Lower lobe of right lung (tissue), 2 donors: ENCODE measurements at regions not wholly inside any gene's neighbourhood (a gene's known extent, or its start where the extent isn't known, plus 50 kb on each side); places are given as distances from the start of the nearest gene placed in this dataset.
"Not testable (repeated sequence)": the region's sequence is repeated elsewhere in the genome, so short reads cannot be mapped to it uniquely, and the experiment has no call there.

Experiments used
- ATAC-seq, 2 donors: fragments of 200-7000 bp; cut with Tn5 transposase; one replicate each; pipeline ENCODE4 v1.9.1; 2020 to 2022; ENCODE audit warnings: mild to moderate bottlenecking in 2 of 2, moderate library complexity in 2 of 2
- DNase-seq: peaks from one replicate; pipeline ENCODE4 v3.0.0-alpha.2; 2020
- H3K27ac ChIP-seq: fragments of 200-600 bp; one replicate; pipeline ENCODE4 v1.8.0; 2022
- H3K27me3 ChIP-seq: fragments of 200-600 bp; one replicate; pipeline ENCODE4 v1.8.0; 2022; ENCODE audit warnings: low read depth
- H3K36me3 ChIP-seq: fragments of 200-600 bp; one replicate; pipeline ENCODE4 v1.8.0; 2022; ENCODE audit warnings: mild to moderate bottlenecking
- H3K4me1 ChIP-seq: fragments of 200-600 bp; one replicate; pipeline ENCODE4 v1.8.0; 2022
- H3K4me3 ChIP-seq: fragments of 200-600 bp; one replicate; pipeline ENCODE4 v1.8.0; 2022; ENCODE audit warnings: mild to moderate bottlenecking
- H3K9me3 ChIP-seq: fragments of 200-600 bp; one replicate; pipeline ENCODE4 v1.8.0; 2022
- intact Hi-C: fragments of 100-400 bp; cut with DNase I; formaldehyde crosslinking; loops from one replicate; pipeline ENCODE4 v1.11.0; 2022
- TF ChIP-seq, protein P1 (sequence below): fragments of 200-600 bp; IDR thresholded peaks from one replicate; pipeline ENCODE4 v1.8.0; 2022; ENCODE audit warnings: antibody characterized with exemption, mild to moderate bottlenecking
- donor health status: DM: no; HTN: yes; CAD: no; lungs with severe emphysema.

DNA sequence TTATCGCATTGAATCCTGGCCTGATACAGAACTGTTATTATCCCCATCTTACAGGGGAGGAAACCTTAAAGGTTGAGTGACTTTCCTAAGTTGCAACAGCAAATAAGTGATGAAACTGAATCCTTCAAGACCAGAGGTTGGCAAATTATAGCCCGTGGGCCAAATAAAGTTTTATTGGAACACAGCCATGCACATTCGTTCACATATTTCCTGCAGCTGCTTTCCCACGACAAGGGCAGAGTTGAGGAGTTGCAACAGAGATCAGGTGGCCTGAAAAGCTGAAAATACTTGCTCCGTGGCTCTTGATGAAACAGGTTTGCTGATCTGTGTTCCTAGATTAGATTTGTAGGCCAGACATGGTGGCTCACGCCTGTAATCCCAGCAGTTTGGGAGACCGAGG lies 126.7 kb downstream of the PHETA1 start:
- no peaks in the 10 kb centered on the region for H3K36me3 ChIP-seq
- H3K9me3 ChIP-seq, result peaks cover 5% of the 10 kb centered on the region
- H3K27ac ChIP-seq, result no peak overlapping the region
- intact Hi-C loops, result no loop called here
- ATAC-seq, result no peak
- no peak overlapping the region for H3K4me3 ChIP-seq
- TF ChIP-seq, protein P1, sequence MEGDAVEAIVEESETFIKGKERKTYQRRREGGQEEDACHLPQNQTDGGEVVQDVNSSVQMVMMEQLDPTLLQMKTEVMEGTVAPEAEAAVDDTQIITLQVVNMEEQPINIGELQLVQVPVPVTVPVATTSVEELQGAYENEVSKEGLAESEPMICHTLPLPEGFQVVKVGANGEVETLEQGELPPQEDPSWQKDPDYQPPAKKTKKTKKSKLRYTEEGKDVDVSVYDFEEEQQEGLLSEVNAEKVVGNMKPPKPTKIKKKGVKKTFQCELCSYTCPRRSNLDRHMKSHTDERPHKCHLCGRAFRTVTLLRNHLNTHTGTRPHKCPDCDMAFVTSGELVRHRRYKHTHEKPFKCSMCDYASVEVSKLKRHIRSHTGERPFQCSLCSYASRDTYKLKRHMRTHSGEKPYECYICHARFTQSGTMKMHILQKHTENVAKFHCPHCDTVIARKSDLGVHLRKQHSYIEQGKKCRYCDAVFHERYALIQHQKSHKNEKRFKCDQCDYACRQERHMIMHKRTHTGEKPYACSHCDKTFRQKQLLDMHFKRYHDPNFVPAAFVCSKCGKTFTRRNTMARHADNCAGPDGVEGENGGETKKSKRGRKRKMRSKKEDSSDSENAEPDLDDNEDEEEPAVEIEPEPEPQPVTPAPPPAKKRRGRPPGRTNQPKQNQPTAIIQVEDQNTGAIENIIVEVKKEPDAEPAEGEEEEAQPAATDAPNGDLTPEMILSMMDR, result no peak
- no peak for DNase-seq
- peaks cover 7% of the 10 kb centered on the region for H3K27me3 ChIP-seq
- H3K4me1 ChIP-seq, result no peaks in the 10 kb centered on the region

DNA sequence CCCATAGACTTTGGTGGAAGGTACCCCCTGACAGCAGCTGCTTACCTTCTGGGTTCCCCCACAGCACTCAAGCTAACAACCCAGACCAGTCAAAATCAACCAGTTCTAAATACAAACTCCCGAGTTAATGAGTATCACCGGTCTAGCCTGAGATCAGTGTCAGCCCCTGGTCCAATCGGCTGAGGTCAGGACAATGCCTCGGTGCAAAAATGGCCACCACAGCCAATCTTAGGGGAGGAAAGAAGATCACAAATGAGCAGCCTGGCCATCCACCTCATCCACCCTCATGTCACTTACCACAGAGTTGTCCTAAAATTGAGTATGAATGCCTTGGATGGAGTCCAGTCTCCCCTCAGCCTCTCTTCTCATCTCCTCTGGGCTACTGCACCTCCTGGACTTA lies 128.5 kb downstream of the PHETA1 start:
- H3K4me3 ChIP-seq, result no peak overlapping the region
- no peak for ATAC-seq

DNA sequence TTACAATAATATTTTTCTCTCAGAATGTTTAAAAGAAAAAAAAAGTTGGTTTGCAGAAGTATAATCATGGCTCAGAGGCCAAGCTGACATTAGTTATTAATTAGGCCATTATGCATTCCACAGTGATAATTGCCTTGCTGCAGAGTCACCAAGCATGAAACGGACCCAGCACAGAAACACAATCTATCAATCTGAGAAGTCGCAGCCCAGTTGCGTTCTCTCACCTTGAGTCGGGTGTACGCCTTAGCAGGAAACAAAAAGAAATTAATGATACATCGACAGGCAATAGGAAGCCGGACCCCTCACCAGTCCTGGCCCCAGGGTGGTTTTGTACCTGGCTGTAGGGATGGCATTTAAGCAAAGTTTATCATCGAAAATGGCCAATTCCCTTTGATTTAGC lies 129.7 kb downstream of the PHETA1 start:
- TF ChIP-seq, protein P1, result no peak
- intact Hi-C loops, result no loop called here
- no peak for ATAC-seq

More for the DNA sequence above, 128.5 kb downstream of the PHETA1 start:
- no peak for DNase-seq
- Histone ChIP-seq H3K27me3 (peaks cover 7% of the 10 kb centered on the region), H3K4me1 (no peaks in the 10 kb centered on the region), H3K36me3 (no peaks in the 10 kb centered on the region), H3K9me3 (peaks cover 5% of the 10 kb centered on the region), H3K27ac (no peak overlapping the region)
- intact Hi-C loops, result no loop called here
- TF ChIP-seq, protein P1, result no peak

DNA sequence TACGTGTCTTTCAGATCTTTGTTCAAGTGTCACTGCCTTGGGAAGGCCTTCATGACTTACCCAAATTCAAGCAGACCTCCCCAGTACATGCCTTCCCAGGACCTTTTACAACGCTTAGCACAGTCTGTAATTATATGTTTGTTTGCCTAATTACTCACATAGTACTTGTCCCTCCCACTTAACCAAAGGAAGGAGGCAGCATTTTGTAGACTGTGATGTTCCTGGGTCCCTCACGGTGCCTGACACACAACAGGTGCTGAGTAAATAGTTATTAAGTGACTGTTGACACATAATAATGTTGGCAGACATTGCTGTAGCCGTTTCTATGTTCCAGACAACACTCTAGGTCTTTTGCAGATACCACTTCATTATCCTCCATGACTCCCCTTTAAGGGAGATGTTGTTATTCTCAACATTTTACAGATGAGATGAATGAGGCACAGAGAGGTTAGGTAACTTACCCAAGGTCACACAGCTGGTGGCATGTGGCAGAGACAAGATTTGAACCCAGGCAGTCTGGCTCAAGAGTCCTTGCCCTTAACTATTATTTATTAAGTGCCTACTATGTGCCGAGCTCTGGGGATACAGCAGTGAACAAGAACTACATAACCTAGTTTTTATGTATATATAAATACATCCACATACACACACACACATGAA lies 130.7 kb downstream of the PHETA1 start:
- no peak for ATAC-seq

More for the DNA sequence above, 129.7 kb downstream of the PHETA1 start:
- DNase-seq, result no peak
- H3K27me3 ChIP-seq, result peaks cover 7% of the 10 kb centered on the region
- no peak overlapping the region for H3K27ac ChIP-seq
- H3K36me3 ChIP-seq, result no peaks in the 10 kb centered on the region
- no peaks in the 10 kb centered on the region for H3K4me1 ChIP-seq
- H3K9me3 ChIP-seq, result no peaks in the 10 kb centered on the region
- H3K4me3 ChIP-seq, result no peak overlapping the region

DNA sequence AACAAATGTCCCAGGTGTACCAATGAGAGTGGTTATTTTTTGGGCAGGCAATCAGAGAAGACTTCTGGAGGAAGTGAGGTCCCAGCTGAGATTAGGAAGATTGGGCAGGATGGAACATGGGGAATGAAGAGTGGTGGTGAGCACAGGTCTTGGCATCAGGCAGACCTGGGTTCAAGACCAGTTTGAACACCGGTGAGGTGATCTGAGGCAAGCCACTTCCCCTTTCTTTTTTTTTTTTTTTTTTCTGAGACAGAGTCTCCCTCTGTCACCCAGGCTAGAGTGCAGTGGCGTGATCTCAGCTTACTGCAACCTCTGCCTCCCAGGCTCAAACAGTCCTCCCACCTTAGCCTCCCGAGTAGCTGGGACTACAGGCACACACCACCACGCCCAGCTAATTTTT lies 134.4 kb downstream of the PHETA1 start:
- H3K9me3 ChIP-seq, ATAC-seq, intact Hi-C loops: not testable (repeated sequence)

More for the DNA sequence above, 130.7 kb downstream of the PHETA1 start:
- no peak overlapping the region for H3K4me3 ChIP-seq
- H3K36me3 ChIP-seq, result no peaks in the 10 kb centered on the region
- no peaks in the 10 kb centered on the region for H3K9me3 ChIP-seq
- intact Hi-C loops, result no loop called here
- H3K27me3 ChIP-seq, result peaks cover 13% of the 10 kb centered on the region
- DNase-seq, result no peak
- H3K27ac ChIP-seq, result no peak overlapping the region
- TF ChIP-seq, protein P1, result no peak
- H3K4me1 ChIP-seq, result no peaks in the 10 kb centered on the region

DNA sequence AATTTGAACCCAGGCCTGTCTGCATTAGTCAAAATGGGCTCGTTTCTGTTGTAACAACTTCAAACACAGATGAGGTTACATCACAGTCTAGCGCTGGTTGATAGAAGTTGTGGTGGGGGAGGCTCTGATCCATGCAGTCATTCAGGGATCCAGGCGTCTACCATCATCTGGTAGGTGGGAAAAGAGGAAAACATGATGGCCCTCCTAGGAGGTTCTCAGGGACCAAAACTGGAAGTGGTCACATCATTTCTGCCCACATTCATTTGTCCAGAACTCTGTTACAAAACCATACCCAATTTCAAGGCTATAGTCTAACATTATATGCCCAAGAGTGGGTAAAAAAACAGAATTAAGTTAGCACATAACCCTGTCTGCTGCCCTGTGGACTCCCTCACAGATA lies 135.1 kb downstream of the PHETA1 start:
- no peaks in the 10 kb centered on the region for H3K4me1 ChIP-seq
- H3K36me3 ChIP-seq, result no peaks in the 10 kb centered on the region
- H3K4me3 ChIP-seq, result no peak overlapping the region
- TF ChIP-seq, protein P1, result no peak
- H3K27me3 ChIP-seq, result peaks cover 6% of the 10 kb centered on the region
- ATAC-seq (no peak), DNase-seq (no peak)
- intact Hi-C loops, result no loop called here
- H3K27ac ChIP-seq, result no peak overlapping the region
- no peaks in the 10 kb centered on the region for H3K9me3 ChIP-seq

More for the DNA sequence above, 134.4 kb downstream of the PHETA1 start:
- not testable (repeated sequence) for H3K4me3 ChIP-seq, H3K4me1 ChIP-seq, H3K27me3 ChIP-seq, H3K27ac ChIP-seq, H3K36me3 ChIP-seq, DNase-seq
